K562 (cell line): ENCODE measurements at regions not wholly inside any gene's neighbourhood (a gene's known extent, or its start where the extent isn't known, plus 50 kb on each side); places are given as distances from the start of the nearest gene placed in this dataset.

Experiments used
- ATAC-seq: fragments of 200-7000 bp; cut with Tn5 transposase; 3 replicates; pipeline ENCODE4 v1.9.1; 2020; ENCODE audit warnings: moderate library complexity
- BruUV-seq: library from RNA; stranded (reverse); fragments of 400-500 nt; replicated peaks from 2 replicates; lab custom pipeline; 2021; lab: Mats Ljungman, UMichigan
- CTCF ChIA-PET: fragments of 300-600 bp; formaldehyde crosslinking; extraction: SDS; loops from one replicate; lab custom pipeline; 2021; ENCODE audit warnings: low intra/inter-chr PET ratio; lab: Yijun Ruan, JAX
- POLR2A ChIA-PET: fragments of 300-600, 350-650 bp; sonication (Branson Sonifier 250); formaldehyde crosslinking; extraction: SDS; loops from one replicate; lab custom pipeline; 2021; ENCODE audit warnings: antibody characterized with exemption, inconsistent platforms; lab: Yijun Ruan, JAX
- DNase-seq, 4 experiments: peaks; one replicate each; pipeline versions ENCODE4 v3.0.0 to v3.0.0-alpha.2; 2011 to 2018; ENCODE audit warnings: low spot score in 3 of 4, mixed read lengths in 3 of 4; ENCODE audit errors: extremely low read depth in 1 of 4
- FAIRE-seq: peaks from 2 replicates; lab custom pipeline; 2011; peaks lifted over from hg19 to GRCh38; lab: Jason Lieb, UNC
- H2AFZ ChIP-seq: 2 replicates; pipeline ENCODE4 v1.6.0; 2011; ENCODE audit warnings: low read depth, low read length, control low read depth, inconsistent platforms
- H3K27ac ChIP-seq: fragments of 200-600 bp; 3 replicates; pipeline ENCODE4 v1.8.0; 2011; ENCODE audit warnings: low read depth, mild to moderate bottlenecking, control low read depth, inconsistent platforms, low read length, moderate library complexity, mixed read lengths; ENCODE audit errors: extremely low read depth
- H3K27me3 ChIP-seq, 2 experiments: fragments of 300-600 bp in 1 of 2; 2 replicates in 1 of 2; 3 replicates in 1 of 2; pipeline versions ENCODE4 v1.6.0 to v1.8.0; 2011; ENCODE audit warnings: inconsistent platforms in 2 of 2, low read length in 2 of 2, mild to moderate bottlenecking in 1 of 2, mixed read lengths in 1 of 2, moderate library complexity in 1 of 2; ENCODE audit not compliant: control insufficient read depth in 2 of 2, insufficient read depth in 2 of 2
- H3K36me3 ChIP-seq: fragments of 300-600 bp; 3 replicates; pipeline ENCODE4 v1.8.0; 2011; ENCODE audit warnings: mild to moderate bottlenecking, low read length, inconsistent platforms; ENCODE audit not compliant: control insufficient read depth, insufficient read depth
- H3K4me1 ChIP-seq, 2 experiments: fragments of 200-600 bp in 1 of 2; replicated peaks in 1 of 2; 2 replicates in 1 of 2; 3 replicates in 1 of 2; pipeline versions ENCODE4 v1.5.1 to v1.8.0; 2011; ENCODE audit warnings: inconsistent platforms in 2 of 2, low read length in 2 of 2, mild to moderate bottlenecking in 1 of 2, mixed read lengths in 1 of 2, moderate library complexity in 1 of 2; ENCODE audit not compliant: control insufficient read depth in 2 of 2, insufficient read depth in 2 of 2
- H3K4me2 ChIP-seq: 2 replicates; pipeline ENCODE4 v1.6.1; 2011; ENCODE audit warnings: low read length, control low read depth, inconsistent platforms, mixed read lengths; ENCODE audit not compliant: insufficient read depth
- H3K4me3 ChIP-seq: fragments of 200-600 bp; sonication (generic), shearing (Covaris generic); 2 replicates; pipeline ENCODE4 v1.5.1; 2016; ENCODE audit warnings: control low read depth, inconsistent platforms
- H3K79me2 ChIP-seq: fragments of 200-600 bp; 3 replicates; pipeline ENCODE4 v1.8.0; 2011; ENCODE audit warnings: low read length, inconsistent platforms; ENCODE audit not compliant: control insufficient read depth, insufficient read depth
- H3K9ac ChIP-seq, 2 experiments: 2 replicates each; pipeline versions ENCODE4 v1.6.0 to v1.6.1; 2011; ENCODE audit warnings: low read depth in 2 of 2, low read length in 2 of 2, control low read depth in 1 of 2, inconsistent platforms in 1 of 2, mild to moderate bottlenecking in 1 of 2, mixed read lengths in 1 of 2; ENCODE audit not compliant: insufficient read depth in 1 of 2
- H3K9me1 ChIP-seq: one replicate; pipeline ENCODE4 v1.6.0; 2011; ENCODE audit warnings: inconsistent platforms, mild to moderate bottlenecking, low read length, moderate library complexity; ENCODE audit not compliant: control insufficient read depth, insufficient read depth
- H3K9me3 ChIP-seq: replicated peaks from 2 replicates; pipeline ENCODE4 v1.5.1; 2011; ENCODE audit warnings: low read depth, low read length, inconsistent platforms; ENCODE audit not compliant: control insufficient read depth, insufficient read depth
- H4K20me1 ChIP-seq: replicated peaks from 2 replicates; pipeline ENCODE4 v1.6.1; 2011; ENCODE audit warnings: low read length, inconsistent platforms, mixed read lengths; ENCODE audit not compliant: control insufficient read depth, insufficient read depth
- CHD1 ChIP-seq: fragments of 200-600 bp; sonication (generic); IDR thresholded peaks from one replicate; pipeline ENCODE4 v1.6.1; 2012; ENCODE audit warnings: mild to moderate bottlenecking, moderate library complexity, low read length, inconsistent platforms
- ELF2 ChIP-seq: fragments of 250-450 bp; sonication (Bioruptor Pico); IDR thresholded peaks from 2 replicates; pipeline ENCODE4 v1.5.0; 2021; ENCODE audit warnings: mild to moderate bottlenecking
- ETV6 ChIP-seq, 3 experiments: fragments of 150-350 bp in 1 of 3; sonication (generic) in 1 of 3; formaldehyde crosslinking in 1 of 3; IDR thresholded peaks; 2 replicates each; pipeline versions ENCODE4 v1.6.1 to v1.8.0; 2014 to 2022; ENCODE audit warnings: borderline replicate concordance in 2 of 3, low read depth in 2 of 3, antibody characterized with exemption in 1 of 3, low read length in 1 of 3, mild to moderate bottlenecking in 1 of 3, missing genetic modification reagents in 1 of 3
- HDAC8 ChIP-seq: fragments of 450-650 bp; IDR thresholded peaks from 2 replicates; pipeline ENCODE4 v1.6.1; 2016; ENCODE audit warnings: mild to moderate bottlenecking, missing genetic modification characterization, moderate library complexity, missing compliant biosample characterization
- KLF13 ChIP-seq: fragments of 450-650 bp; IDR thresholded peaks from 2 replicates; pipeline ENCODE4 v1.6.1; 2016; ENCODE audit warnings: missing genetic modification characterization, low read depth, mild to moderate bottlenecking, missing compliant biosample characterization, moderate library complexity, borderline replicate concordance
- MTA3 ChIP-seq: fragments of 450-650 bp; formaldehyde crosslinking; IDR thresholded peaks from 2 replicates; pipeline ENCODE4 v1.6.1; 2017; ENCODE audit warnings: mild to moderate bottlenecking, borderline replicate concordance
- PURB ChIP-seq: sonication (generic); formaldehyde crosslinking; IDR thresholded peaks from 2 replicates; pipeline ENCODE4 v1.9.0; 2021; ENCODE audit warnings: low read depth, mild to moderate bottlenecking, missing genetic modification reagents
- RBM17 ChIP-seq: fragments of 200-400 bp; formaldehyde crosslinking; IDR thresholded peaks from 2 replicates; pipeline ENCODE4 v1.6.1; 2017; ENCODE audit warnings: low read depth, mild to moderate bottlenecking, low read length, borderline replicate concordance
- SIX5 ChIP-seq, 2 experiments: IDR thresholded peaks; 2 replicates each; pipeline ENCODE4 v1.6.1; 2011; ENCODE audit warnings: low read length in 2 of 2, borderline replicate concordance in 1 of 2, low read depth in 1 of 2, mild to moderate bottlenecking in 1 of 2, moderate library complexity in 1 of 2; ENCODE audit not compliant: insufficient read depth in 1 of 2
- STAG1 ChIP-seq: sonication (generic); formaldehyde crosslinking; IDR thresholded peaks from 2 replicates; pipeline ENCODE4 v1.5.0; 2020; ENCODE audit warnings: missing genetic modification reagents, borderline replicate concordance
- TBP ChIP-seq: optimal IDR thresholded peaks from 2 replicates; pipeline ENCODE3; 2011; ENCODE audit warnings: low read depth, low read length, improper control_type of control experiment
- TEAD4 ChIP-seq, 2 experiments: sonication (generic) in 1 of 2; formaldehyde crosslinking in 1 of 2; IDR thresholded peaks; 2 replicates each; pipeline versions ENCODE4 v1.6.1 to v1.8.0; 2012 to 2022; ENCODE audit warnings: borderline replicate concordance in 1 of 2, inconsistent platforms in 1 of 2, low read length in 1 of 2, mild to moderate bottlenecking in 1 of 2, missing genetic modification reagents in 1 of 2
- ZNF175 ChIP-seq: fragments of 200-800 bp; sonication (Bioruptor generic); IDR thresholded peaks from 2 replicates; pipeline ENCODE4 v1.6.1; 2016; ENCODE audit warnings: low read depth, mild to moderate bottlenecking, missing genetic modification characterization, missing compliant biosample characterization
- WGBS: fragments of 100-300 bp; shearing (Covaris generic); methylation state at CpG from one replicate; pipeline ENCODE4 v1.1.6; 2016; ENCODE audit warnings: low coverage, mixed read lengths; ENCODE audit not compliant: insufficient coverage; ENCODE audit errors: missing lambda C conversion rate; 5-methylcytosine and 5-hydroxymethylcytosine counted together
- in situ Hi-C: fragments of 300-500 bp; cut with MboI; formaldehyde crosslinking; loops from 4 replicates; pipeline ENCODE4 v1.15.0; 2018; ENCODE audit warnings: inconsistent platforms, mixed read lengths
- intact Hi-C: fragments of 100-400 bp; cut with micrococcal nuclease; formaldehyde crosslinking; loops from 2 replicates; pipeline ENCODE4 v1.14.2; 2022
- TF ChIP-seq, protein P1 (sequence below): fragments of 250-450 bp; sonication (Bioruptor Pico); IDR thresholded peaks from 2 replicates; pipeline ENCODE4 v1.8.0; 2021; ENCODE audit warnings: mild to moderate bottlenecking, moderate library complexity
- TF ChIP-seq, protein P2 (sequence below): fragments of 250-450 bp; sonication (Bioruptor Pico); IDR thresholded peaks from 2 replicates; pipeline ENCODE4 v1.8.0; 2021; ENCODE audit warnings: borderline replicate concordance, mild to moderate bottlenecking, moderate library complexity; ENCODE audit not compliant: poor library complexity, severe bottlenecking

DNA sequence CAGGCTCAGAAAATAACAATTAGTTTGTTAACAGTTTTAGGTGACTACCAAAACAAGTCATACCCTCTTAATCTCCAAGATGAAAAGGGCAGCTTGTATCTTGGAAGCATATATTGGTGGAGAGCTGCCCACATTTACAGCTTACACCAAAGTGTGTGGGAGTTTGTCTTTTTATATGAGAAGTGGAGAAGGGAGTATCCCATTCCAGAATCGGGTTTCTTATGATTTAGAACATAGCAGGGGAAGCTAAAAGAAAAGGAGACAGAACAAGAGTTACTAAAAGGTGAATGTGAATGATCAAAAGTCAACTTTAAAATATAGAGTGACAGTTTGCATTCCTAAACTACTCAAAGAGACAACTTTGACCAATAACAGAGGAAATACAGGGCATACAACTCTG is 338.6 kb upstream of the VWC2 start:
- FAIRE-seq: no peak
- intact Hi-C loops: no loop called here

DNA sequence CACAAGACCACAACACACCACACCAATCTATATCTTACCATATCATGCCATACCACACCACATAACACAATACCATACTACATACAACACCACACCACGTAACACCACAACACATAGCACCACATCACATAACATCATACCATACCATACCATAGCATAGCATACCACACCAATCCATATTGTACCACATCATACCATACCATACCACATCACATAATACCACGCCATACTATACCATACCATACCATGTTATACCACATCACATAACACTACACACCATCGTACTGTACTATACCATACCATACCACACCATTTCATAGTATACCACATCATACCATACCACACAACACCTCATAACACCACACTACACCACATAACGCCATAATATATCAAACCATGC is 335.2 kb upstream of the VWC2 start:
- ChIA-PET POLR2A (no interaction called here), CTCF (no interaction called here)
- FAIRE-seq (no peak), ATAC-seq (no peak), DNase-seq (no peak)
- H3K27me3 ChIP-seq: no peaks in the 10 kb centered on the region
- H3K27ac ChIP-seq: no peak overlapping the region
- no peaks in the 10 kb centered on the region for H4K20me1 ChIP-seq
- peaks cover 5% of the 10 kb centered on the region for H3K9me3 ChIP-seq
- BruUV-seq: no TSS peak
- no peaks in the 10 kb centered on the region for H3K79me2 ChIP-seq
- H2AFZ ChIP-seq: no peak overlapping the region
- H3K36me3 ChIP-seq: no peaks in the 10 kb centered on the region
- no peak overlapping the region for H3K4me3 ChIP-seq
- no peak overlapping the region for H3K4me2 ChIP-seq
- no peaks in the 10 kb centered on the region for H3K4me1 ChIP-seq
- no peaks in the 10 kb centered on the region for H3K9me1 ChIP-seq
- no peak for TF ChIP-seq RBM17
- TF ChIP-seq, protein P1, sequence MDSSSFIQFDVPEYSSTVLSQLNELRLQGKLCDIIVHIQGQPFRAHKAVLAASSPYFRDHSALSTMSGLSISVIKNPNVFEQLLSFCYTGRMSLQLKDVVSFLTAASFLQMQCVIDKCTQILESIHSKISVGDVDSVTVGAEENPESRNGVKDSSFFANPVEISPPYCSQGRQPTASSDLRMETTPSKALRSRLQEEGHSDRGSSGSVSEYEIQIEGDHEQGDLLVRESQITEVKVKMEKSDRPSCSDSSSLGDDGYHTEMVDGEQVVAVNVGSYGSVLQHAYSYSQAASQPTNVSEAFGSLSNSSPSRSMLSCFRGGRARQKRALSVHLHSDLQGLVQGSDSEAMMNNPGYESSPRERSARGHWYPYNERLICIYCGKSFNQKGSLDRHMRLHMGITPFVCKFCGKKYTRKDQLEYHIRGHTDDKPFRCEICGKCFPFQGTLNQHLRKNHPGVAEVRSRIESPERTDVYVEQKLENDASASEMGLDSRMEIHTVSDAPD (CRISPR knock-in tag): no peak
- TF ChIP-seq TEAD4 (IDR thresholded peaks at IDR 0.05; ENCODE audit: low read length): no peak
- TF ChIP-seq TEAD4 (CRISPR knock-in tag; IDR thresholded peaks at IDR 0.05; ENCODE audit: borderline replicate concordance): no peak
- no peak overlapping the region for H3K9ac ChIP-seq
- in situ Hi-C loops (no loop called here), intact Hi-C loops (no loop called here)
- 1% methylated on average over 4 of the region's 4 CpGs for WGBS

More for the DNA sequence above, 338.6 kb upstream of the VWC2 start:
- Histone ChIP-seq H3K79me2 (no peaks in the 10 kb centered on the region), H4K20me1 (no peaks in the 10 kb centered on the region), H3K4me1 (no peaks in the 10 kb centered on the region), H3K4me2 (no peak overlapping the region), H3K9me3 (peaks cover 7% of the 10 kb centered on the region), H3K36me3 (no peaks in the 10 kb centered on the region), H3K9ac (no peak overlapping the region), H3K27ac (no peak overlapping the region), H3K9me1 (no peaks in the 10 kb centered on the region), H3K4me3 (no peak overlapping the region), H2AFZ (no peak overlapping the region), H3K27me3 (no peaks in the 10 kb centered on the region)
- BruUV-seq: no TSS peak
- no peak for ATAC-seq
- CTCF ChIA-PET: no interaction called here
- no peak for DNase-seq
- in situ Hi-C loops: no loop called here
- POLR2A ChIA-PET: no interaction called here
- no peak for TF ChIP-seq CHD1
- no peak for TF ChIP-seq KLF13 (tag)
- TF ChIP-seq ELF2 (CRISPR knock-in tag): no peak
- no peak for TF ChIP-seq SIX5 (IDR thresholded peaks at IDR 0.05; ENCODE audit: borderline replicate concordance in 1 of 2, insufficient read depth in 1 of 2, low read depth in 1 of 2, low read length in 2 of 2)
- no peak for TF ChIP-seq MTA3
- TF ChIP-seq, protein P2, sequence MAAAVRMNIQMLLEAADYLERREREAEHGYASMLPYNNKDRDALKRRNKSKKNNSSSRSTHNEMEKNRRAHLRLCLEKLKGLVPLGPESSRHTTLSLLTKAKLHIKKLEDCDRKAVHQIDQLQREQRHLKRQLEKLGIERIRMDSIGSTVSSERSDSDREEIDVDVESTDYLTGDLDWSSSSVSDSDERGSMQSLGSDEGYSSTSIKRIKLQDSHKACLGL (CRISPR knock-in tag): no peak
- no peak for TF ChIP-seq STAG1 (CRISPR knock-in tag)
- no peak for TF ChIP-seq HDAC8 (tag)
- no peak for TF ChIP-seq ZNF175 (CRISPR knock-in tag)
- TF ChIP-seq ETV6 (IDR thresholded peaks at IDR 0.05; ENCODE audit: borderline replicate concordance in 1 of 2, low read depth in 2 of 2, low read length in 1 of 2): no peak
- TF ChIP-seq ETV6 (CRISPR knock-in tag; IDR thresholded peaks at IDR 0.05; ENCODE audit: borderline replicate concordance): no peak
- no peak for TF ChIP-seq PURB (CRISPR knock-in tag)
- no peak for TF ChIP-seq TBP
- 0% methylated on average over 1 of the region's 1 CpG for WGBS
